ENCODE measurements at regions not wholly inside any gene's neighbourhood (a gene's known extent, or its start where the extent isn't known, plus 50 kb on each side); places are given as distances from the start of the nearest gene placed in this dataset.
"Not testable (repeated sequence)": the region's sequence is repeated elsewhere in the genome, so short reads cannot be mapped to it uniquely, and the experiment has no call there.

- no peak for DNase-seq
These were observed 258.1 kb downstream of the PCNX1 start for GRCh38 chr14:71165121-71166031.

- DNase-seq, result peak; percentile 6
These were observed 259.1 kb downstream of the PCNX1 start for GRCh38 chr14:71166180-71166837.

- DNase-seq, result not testable (repeated sequence)
These were observed 260.2 kb downstream of the PCNX1 start for GRCh38 chr14:71167325-71167950.

GRCh38 chr14:71168161-71168560, 260.9 kb downstream of the PCNX1 start:
- DNase-seq, result not testable (repeated sequence)

- peak; percentile 61 for DNase-seq
These were observed 261.5 kb downstream of the PCNX1 start for GRCh38 chr14:71168564-71169427.

GRCh38 chr14:71169861-71170260, 262.6 kb downstream of the PCNX1 start:
- DNase-seq, result peak; percentile 70

GRCh38 chr14:71175491-71175890, 268.2 kb downstream of the PCNX1 start:
- DNase-seq, result peak; percentile 7

- no peak for DNase-seq
These were observed 271.8 kb downstream of the PCNX1 start for GRCh38 chr14:71179066-71179465.

GRCh38 chr14:71180397-71180796, 273.1 kb downstream of the PCNX1 start:
- DNase-seq, result no peak

GRCh38 chr14:71181215-71182003, 274.1 kb downstream of the PCNX1 start:
- DNase-seq, result no peak

GRCh38 chr14:71183876-71184689, 276.8 kb downstream of the PCNX1 start:
- DNase-seq, result no peak

GRCh38 chr14:71185637-71186036, 278.4 kb downstream of the PCNX1 start:
- DNase-seq, result no peak

GRCh38 chr14:71187633-71188356, 280.5 kb downstream of the PCNX1 start:
- no peak for DNase-seq

- DNase-seq, result no peak
These were observed 283.6 kb downstream of the PCNX1 start for GRCh38 chr14:71190770-71191374.

GRCh38 chr14:71193663-71194062, 286.4 kb downstream of the PCNX1 start:
- DNase-seq, result no peak

- DNase-seq, result no peak
These were observed 287.0 kb downstream of the PCNX1 start for GRCh38 chr14:71194251-71194650.

- no peak for DNase-seq
These were observed 289.7 kb downstream of the PCNX1 start for GRCh38 chr14:71196921-71197320.

GRCh38 chr14:71198687-71199086, 291.4 kb downstream of the PCNX1 start:
- DNase-seq, result no peak

- no peak for DNase-seq
These were observed 294.6 kb downstream of the PCNX1 start for GRCh38 chr14:71201840-71202239.

GRCh38 chr14:71202881-71203280, 295.6 kb downstream of the PCNX1 start:
- no peak for DNase-seq

All from NCI-H146 (cell line).